A172 (cell line): ENCODE measurements at regions not wholly inside any gene's neighbourhood (a gene's known extent, or its start where the extent isn't known, plus 50 kb on each side); places are given as distances from the start of the nearest gene placed in this dataset.
"Not testable (repeated sequence)": the region's sequence is repeated elsewhere in the genome, so short reads cannot be mapped to it uniquely, and the experiment has no call there.

Source experiments
- DNase-seq: peaks from one replicate; pipeline ENCODE4 v3.0.0-alpha.2; 2015; ENCODE audit warnings: low spot score

DNA sequence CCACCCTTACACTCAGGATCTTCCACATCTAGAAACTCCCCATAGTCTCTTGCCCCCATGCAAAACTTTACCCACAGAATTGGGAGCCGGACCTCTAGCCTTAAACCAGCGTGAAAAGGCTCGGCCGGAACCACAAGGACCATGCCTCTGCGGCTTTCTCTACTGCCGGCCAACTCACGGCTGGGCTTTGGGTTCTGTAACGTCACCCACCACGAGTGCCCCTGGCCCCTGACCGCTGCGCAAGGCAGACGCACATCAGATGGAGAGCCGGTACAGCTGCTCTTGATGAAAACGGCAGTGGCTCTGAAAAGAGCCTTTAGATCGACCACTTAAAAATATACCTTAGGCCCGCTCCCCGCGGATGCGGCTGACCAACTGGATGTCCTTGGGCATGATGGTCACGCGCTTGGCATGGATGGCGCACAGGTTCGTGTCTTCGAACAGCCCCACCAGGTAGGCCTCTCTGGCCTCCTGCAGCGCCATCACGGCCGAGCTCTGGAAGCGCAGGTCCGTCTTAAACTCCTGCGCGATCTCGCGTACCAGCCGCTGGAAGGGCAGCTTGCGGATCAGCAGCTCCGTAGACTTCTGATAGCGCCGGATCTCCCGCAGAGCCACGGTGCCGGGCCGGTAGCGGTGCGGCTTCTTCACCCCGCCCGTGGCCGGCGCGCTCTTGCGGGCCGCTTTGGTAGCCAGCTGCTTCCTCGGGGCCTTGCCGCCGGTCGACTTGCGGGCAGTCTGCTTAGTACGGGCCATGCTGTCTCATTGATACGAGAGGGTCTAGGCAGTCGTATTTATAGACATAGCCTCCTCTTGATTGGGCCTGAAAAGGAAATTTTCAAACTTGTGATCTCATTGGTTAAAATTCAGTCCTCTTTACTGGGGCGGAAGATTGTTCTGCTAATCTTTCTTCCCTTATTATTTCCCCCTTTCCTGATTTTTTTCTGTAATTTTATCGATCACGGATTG lies 66.3 kb downstream of the FAM72C start:
- DNase-seq: not testable (repeated sequence)

DNA sequence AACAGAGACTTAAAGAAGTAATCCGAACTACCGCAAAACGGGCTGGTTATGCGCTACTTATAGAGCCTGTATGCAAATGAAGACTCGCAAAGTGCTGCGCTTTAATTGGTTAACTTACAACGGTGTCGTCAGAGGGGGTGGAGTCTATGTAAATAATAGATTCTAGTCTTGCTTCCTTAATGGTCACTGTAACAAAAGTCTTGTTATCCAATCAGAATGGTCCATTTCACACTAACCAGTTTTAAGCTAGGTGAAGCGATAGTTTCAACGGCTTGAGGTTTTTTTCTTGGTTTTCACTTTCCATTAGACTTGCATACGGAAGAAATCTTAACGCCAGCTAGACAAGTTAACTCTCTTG lies 67.2 kb downstream of the FAM72C start:
- DNase-seq: not testable (repeated sequence)

DNA sequence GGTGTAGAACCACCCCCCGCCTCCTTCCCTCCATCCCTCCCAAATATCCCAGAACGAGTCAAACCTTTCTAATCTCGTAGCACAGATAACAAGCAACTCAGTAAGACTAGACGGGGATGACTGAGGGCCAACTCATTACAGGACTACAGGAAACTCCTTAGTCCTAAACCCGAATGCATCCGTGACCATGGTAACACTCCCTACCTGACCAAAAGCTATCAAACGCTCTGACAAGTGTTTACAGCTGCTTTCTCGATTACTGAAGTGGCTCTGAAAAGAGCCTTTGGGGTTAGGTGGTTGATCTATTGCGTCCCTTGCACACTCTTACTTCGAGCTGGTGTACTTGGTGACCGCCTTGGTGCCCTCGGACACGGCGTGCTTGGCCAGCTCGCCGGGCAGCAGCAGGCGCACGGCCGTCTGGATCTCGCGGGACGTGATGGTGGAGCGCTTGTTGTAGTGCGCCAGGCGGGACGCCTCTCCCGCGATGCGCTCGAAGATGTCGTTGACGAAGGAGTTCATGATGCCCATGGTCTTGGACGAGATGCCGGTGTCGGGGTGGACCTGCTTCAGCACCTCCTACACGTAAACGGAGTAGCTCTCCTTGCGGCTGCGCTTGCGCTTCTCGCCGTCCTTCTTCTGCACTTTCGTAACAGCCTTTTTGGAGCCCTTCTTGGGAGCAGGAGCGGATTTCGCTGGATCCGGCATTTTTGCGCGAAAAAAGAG lies 67.7 kb downstream of the FAM72C start:
- not testable (repeated sequence) for DNase-seq

DNA sequence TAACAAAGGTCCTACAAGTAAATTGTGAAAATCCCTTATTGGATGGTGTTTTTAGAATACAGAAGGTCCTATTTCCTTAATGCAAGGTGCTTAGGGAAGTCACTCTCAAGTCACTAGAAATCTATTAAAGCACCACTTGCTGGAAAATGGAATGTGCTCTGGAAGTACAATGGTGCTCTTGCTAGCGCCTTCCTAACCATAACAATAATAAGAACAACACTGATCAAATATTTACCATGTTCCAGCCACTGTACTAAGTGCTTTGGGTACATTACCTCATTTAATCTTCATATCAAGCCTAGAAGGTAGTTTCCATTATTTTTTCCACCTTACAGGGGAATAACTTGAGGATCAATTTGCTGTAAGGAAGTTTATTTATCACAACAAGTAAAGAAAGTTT lies 75.4 kb downstream of the FAM72C start:
- DNase-seq: not testable (repeated sequence)

DNA sequence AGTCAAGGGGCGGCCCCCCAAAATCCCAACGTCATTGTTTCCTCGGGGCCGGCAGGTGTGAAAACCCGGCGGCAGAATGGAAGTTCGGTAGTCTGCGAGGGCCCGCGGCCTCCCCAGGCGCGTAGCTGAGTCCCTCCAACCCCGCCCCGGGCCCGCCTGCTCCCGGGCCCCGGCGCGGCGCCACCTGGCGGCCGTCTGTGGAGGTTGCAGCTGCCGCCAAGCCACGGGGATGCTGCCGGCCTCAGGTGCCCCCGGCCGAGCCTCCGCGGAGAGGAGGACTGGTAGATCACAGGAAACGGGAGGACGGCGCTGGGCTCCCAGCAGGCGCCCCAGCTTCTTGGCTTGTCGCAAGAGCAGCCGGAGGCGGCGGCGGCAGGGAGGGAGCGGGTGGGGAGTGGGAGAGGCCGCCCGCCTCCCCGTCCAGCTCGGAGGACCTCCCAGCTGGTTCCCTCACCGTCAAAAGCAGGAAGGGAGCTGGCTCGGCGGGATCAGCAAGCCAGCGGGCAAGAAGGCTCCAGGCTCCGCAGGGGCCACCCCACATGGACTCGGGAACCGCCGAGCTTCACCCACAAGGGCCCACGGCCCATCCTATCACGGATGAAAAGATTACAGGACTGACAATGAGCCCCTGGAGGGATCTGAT lies 86.7 kb downstream of the FAM72C start:
- DNase-seq: peak; percentile 25

DNA sequence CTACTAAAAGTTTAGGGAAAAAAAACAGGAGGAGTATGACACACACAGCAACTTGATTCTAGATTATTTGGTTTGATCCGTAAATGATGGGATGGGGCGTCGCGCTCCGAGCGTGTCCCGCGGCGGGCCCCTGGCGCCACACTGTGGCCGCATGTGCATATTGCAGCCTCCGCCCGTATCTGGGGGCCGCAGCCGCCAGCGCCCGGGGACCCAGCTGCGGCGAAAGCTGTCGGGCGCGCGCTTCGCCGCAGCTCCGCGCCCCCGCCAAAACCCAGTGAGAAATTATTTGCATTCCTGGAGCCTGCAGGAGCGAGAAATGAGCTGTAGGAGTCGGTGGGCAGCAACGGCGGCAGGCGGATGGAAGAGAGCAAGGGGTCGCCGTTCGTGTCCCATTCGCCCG lies 87.3 kb downstream of the FAM72C start:
- not testable (repeated sequence) for DNase-seq

DNA sequence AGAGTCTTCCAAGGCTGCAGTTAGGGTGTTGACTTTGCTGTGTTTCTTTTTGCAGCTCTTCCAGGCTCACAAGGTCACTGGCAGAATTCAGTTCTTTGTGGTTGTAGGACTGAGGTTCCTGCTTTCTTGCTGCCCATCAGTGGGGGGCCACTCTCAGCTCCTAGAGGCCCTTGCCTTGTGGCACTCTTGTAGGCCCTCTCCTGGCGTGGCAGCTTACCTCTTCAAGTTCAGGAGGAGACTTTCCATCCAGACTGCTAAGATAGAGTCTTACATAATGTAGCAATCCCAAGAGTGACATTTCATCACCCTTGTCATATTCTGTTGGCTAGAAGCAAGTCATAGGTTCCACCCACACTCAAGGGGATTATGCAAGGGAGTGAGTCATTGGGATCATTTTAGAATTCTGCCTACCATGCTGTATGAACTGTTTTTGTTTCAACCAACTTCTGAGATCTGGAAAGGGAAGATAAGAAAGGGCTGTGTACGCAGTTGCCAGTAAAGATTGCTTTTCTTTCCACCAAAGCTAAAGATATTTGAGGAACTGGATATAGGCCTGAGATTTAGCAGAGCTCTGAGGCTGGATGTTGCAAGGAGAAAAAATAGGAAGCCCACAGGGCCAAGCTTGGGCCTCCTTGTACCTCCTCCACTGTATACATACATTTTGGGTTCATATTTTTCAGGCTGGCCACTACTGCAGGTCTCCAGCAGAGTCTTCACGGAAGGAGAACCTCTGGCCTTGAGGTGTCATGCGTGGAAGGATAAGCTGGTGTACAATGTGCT lies 91.8 kb downstream of the FAM72C start:
- not testable (repeated sequence) for DNase-seq

DNA sequence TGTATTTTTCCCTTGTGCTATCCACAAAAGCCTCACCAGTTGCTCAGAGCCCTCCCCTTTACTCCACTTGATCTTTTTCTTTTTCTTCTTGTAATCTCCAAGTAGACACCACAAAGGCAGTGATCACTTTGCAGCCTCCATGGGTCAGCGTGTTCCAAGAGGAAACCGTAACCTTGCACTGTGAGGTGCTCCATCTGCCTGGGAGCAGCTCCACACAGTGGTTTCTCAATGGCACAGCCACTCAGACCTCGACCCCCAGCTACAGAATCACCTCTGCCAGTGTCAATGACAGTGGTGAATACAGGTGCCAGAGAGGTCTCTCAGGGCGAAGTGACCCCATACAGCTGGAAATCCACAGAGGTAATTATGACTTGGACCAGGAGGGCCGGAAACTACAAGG lies 95.8 kb downstream of the FAM72C start:
- DNase-seq: not testable (repeated sequence)

DNA sequence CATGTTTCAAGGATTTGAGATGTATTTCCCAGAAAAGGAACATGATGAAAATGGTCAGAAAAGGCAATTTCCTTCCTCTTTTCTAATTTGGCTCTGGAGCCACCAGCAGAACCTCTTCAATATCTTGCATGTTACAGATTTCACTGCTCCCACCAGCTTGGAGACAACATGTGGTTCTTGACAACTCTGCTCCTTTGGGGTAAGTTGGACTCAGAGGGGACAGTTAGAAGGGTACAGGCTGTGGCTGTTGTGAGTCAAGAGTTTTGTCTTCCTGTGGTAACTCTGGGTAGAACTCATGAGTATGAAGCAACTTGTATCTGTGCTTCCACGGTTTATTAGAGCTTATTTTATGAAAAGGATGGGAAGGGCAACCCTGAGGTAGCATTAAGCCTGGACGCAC lies 97.2 kb downstream of the FAM72C start:
- DNase-seq: not testable (repeated sequence)

DNA sequence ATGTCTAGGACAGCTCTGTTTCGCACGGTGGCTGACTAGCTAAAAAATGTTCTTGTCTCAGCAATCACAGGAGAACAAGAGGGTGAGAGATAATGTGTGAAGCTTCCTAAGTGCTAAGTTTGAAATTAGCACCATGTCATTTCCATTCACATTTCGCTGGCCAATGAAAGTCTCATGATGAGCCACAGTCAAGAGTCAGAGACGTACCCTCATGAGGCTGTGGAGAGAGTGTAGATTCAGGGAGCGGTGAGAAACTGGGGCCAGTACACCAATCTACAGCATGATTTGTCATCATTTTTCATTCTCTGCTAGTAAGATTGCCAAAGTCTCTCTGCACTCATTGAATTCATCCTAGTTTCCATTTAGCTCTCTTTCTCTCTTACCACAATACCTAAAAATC lies 98.1 kb downstream of the FAM72C start:
- not testable (repeated sequence) for DNase-seq

DNA sequence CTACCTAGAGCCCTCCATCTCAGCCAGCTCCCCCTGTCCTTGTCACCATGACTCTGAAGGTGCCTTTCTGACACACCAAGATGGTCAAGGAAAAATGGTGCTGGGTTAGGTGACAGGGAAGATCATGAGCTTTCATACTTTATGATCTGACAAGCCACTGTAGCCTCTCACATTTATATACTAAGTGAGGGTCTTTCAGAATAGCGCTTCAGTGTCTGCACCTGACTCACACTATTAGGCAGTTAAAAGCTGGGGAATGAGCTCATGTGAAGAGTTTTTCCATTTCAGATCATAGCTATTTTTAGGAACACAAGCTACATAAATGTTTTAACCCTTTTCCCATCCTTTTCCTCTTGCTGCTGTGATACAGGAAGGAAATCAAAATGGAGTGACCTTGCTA lies 101.4 kb downstream of the FAM72C start:
- not testable (repeated sequence) for DNase-seq

DNA sequence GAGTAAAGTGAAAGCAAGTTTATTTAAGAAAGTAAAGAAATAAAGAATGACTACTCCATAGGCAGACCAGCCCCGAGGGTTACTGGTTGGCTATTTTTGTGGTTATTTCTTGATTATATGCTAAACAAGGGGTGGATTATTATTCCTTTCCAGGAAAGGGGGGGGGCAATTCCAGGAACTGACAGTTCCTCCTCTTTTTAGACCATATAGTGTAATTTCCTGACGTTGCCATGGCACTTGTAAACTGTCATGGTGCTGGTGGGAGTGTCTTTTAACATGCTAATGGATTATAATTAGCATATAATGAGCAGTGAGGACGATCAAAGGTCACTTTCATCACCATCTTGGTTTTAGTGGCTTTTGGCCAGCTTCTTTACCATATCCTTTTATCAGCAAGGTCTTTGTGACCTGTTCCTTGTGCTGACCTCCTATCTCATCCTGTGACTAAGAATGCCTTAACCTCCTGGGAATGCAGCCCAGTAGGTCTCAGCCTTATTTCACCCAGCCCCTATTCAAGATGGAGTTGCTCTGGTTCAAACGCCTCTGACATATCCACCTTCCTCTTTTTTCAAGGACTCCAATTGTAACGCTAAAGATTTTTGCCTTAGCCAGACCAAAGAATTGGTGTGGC lies 104.1 kb downstream of the FAM72C start:
- not testable (repeated sequence) for DNase-seq

DNA sequence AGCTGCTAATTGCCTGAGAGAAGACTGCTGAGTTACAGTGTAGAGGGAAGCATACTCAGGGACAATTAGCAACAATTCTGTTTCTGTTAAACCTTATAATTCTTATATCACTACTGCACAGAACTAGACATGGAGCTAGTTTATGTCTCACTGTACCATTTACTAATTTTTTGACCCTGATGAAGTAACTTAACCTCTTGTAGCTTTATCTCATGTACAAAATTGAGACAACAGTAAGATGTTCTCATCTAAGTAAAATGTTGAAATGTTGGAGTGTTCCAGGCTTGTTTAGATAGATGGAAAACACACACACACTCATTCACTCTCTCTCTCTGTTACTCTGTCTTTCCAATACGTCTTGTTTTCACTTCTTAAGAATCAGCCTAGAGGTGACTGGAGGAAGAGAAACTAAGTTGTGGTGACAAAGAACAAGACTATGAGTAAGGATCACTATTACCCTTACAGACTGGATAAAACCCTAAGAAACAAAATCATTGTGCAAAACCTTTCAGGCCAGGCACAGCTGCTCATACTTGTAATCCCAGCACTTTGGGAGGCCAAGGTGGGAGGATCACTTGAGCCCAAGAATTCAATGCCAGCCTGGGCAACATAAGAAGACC lies 107.8 kb downstream of the FAM72C start:
- not testable (repeated sequence) for DNase-seq

DNA sequence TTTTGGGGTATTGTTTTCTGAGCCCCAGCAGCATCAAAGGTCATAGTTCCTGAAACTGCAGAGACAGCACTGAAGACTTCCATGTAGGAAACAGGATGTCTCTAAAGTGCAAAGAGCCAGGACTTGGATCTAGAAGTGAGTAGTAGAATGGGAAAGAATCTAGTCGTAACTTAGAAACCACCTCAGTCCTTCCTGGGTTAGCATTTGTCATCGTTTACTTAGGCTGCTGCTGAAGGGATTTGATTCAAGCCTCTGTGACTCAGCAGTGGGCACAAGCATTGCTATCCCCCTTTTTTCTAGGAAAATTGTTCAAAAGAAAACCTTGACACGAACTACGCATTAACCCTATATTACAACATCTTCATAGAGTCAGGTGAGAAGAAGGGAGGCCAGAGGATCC lies 109.1 kb downstream of the FAM72C start:
- not testable (repeated sequence) for DNase-seq

DNA sequence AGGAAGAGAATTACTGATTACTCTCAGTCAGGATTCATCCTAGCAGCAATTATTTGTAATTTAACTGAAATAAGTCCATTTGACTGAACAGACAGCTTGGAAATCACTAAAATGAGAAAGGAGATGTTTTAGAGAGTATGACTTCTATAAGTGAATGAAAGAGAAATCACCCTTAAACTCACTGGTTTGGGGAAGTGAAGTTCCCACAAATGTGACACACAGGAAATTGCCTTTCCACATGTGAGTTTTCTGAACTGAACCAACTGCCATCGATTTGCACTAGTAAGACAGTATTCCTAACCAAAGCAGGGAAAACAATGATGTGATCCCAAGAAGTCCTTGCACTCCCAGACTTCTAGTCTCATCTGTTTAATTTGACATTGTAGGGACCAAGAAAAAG lies 110.5 kb downstream of the FAM72C start:
- DNase-seq: not testable (repeated sequence)

DNA sequence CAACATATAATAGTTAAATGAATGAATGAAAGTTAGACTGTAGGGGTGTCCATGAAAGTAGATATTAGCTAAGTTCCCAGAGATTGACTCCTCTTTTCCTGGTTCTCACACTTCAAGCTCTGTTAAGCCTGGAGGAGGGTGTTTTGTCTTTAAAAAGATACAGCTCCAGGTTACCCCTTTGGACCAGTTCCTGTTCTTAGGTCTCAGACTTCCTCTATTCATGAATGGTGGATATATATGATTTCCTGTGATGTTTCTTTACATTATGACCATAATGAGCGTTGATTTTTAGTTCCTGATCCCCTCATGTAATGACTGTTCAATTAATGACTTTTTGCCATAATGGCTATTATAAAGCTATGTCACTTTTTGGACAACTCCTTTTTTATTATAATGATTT lies 115.9 kb downstream of the FAM72C start:
- DNase-seq: not testable (repeated sequence)

DNA sequence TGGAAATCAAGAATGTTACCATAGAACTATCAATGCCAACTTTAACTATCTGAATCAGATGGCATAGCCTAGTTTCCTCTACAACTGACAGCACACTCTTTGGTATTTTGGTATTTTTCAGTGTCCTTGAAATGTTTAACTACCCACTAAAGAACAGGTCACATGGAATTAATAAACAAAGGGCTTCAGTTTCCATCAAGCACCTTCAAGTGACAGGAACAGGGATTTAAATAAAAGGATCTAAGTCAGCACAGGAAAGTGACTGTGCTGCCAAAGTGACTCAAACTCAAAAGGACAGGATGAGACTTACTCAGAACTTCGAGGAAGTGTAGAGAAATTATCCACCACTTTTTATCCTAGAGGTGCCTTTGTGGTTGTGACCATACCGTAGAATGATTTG lies 117.7 kb downstream of the FAM72C start:
- not testable (repeated sequence) for DNase-seq

DNA sequence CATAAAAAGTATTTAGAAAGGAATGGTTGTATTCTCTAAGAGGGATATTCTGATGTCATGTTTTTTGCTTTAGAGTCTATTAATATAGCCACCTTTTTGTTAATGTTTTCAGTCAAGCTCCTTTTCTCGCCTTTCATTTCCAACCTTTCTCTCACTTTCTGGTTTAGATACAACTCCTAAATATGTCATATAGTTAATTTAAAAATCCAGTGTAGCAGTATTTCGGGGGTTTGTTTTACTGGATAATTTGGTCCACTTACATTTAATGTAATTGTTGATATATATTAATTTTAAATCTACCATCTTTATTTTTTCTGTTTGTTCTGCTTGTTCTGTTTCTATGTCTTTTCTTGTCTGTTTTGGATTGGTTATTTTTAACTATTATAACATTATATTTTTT lies 121.1 kb downstream of the FAM72C start:
- DNase-seq: not testable (repeated sequence)

DNA sequence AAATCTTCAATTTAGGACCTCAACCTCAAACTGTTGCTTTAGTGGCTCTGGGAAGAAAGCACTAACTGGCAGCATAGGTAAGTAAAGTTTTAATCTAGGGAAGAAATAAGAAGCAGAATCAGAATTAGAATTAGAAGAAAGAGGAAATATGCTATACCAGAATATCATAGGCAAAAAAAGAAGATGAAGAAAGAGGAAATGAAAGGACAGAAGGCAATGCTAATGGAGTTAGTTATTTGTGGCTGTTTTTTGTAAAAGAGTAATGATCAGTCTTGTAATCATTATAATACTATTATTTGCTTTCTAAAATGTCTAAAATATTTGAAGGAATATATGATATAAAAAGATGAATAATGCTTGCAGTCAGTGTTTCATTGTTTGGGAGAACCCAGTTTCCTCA lies 122.9 kb downstream of the FAM72C start:
- DNase-seq: not testable (repeated sequence)

DNA sequence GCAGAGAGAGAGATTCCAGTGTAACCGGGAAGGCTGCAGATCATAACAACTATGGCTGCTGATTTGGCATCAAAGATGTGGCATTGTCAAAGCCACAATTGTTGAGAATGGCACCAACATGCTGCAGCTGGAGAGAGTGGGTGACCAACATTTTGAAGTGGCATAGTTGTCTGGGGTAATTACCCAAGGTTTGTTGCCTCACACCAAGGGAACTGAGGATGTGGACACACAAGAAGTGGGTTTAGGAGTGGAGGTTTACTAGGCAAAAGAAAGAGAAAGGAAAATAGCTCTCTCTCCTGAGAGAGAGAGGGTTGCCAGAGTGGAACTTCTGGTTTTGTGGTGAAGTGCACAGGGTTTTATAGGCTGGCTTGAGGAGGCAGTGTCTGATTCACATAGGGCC lies 126.6 kb downstream of the FAM72C start:
- DNase-seq: not testable (repeated sequence)

DNA sequence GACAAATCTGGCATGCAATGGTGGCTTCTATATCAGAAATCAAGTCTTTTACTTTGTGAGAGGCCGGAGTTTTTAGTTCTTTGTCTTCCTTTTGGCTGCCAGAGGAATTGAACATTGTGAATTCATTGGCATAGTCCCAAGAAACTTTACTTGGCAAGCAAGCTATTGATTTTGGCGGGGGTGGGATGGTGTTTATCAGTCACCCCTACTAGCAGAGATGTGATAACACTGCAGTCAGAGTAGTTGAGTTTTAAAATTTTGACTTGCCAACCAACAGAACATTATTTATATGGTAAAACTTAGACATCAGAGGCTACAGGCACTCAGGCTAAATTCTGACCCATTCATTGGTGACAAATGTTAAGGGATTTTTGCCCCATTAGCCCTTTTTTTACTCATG lies 129.7 kb downstream of the FAM72C start:
- not testable (repeated sequence) for DNase-seq
